ENCODE measurements at regions not wholly inside any gene's neighbourhood (a gene's known extent, or its start where the extent isn't known, plus 50 kb on each side); places are given as distances from the start of the nearest gene placed in this dataset.
"Not testable (repeated sequence)": the region's sequence is repeated elsewhere in the genome, so short reads cannot be mapped to it uniquely, and the experiment has no call there.

DNA sequence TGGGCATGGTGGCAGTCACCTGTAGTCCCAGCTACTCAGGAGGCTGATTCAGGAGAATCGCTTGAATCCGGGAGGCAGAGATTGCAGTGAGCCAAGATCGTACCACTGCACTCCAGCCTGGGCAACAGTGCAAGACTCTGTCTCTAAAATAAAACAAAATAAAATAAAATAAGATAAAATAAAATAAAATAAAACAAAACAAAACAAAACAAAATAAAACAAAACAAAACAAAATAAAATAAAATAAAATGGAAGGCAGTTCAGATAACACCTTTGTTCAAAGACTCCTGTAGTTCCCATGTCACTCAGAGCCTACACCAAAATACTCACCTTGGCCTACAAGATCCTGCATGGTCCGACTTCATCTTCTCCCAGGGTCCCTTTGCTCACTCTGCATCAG, 61.3 kb downstream of the SYF2 start:
- DNase-seq: not testable (repeated sequence)

GRCh38 chr1:25170439-25170838, 61.9 kb downstream of the SYF2 start:
- no peak for DNase-seq

DNA sequence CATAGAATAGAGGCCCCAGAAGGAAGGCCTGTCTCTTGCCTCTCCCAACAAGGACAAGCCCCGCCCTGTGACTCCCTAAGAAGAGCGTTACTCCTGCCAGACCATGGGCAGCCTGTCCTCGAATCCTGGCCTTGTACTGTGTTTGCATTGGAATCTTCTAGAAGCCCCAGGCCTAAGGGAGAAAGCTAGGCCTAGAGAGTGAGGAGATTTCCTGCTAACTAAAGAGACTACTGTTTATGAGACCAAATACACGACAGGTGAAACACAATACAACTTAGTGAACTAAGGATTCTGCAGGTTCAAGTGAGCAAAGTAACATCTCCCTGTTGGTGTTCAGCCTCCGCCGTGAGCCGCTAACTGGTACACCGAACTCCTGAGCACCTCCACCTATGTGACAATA, 62.7 kb downstream of the SYF2 start:
- DNase-seq: no peak

DNA sequence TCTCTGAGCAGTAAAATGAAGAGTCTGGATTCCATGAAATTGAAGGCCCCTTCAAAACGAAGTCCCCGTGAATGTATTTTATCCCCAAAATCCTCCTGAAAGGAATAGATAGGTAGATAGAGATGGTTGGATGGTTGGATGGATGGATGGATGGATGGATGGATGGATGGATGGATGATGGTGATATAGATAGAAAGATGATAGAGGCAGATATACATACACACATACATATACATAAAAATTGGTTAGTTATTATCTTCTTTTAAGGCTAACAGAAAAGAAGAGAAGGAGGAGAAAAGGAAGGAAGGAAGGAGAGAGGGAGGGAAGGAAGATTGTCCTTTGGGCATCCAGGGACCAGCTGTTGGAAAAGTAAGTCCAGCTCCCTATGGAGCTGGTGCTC, 63.1 kb downstream of the SYF2 start:
- no peak for DNase-seq

- DNase-seq: no peak
These were observed 63.9 kb downstream of the SYF2 start for GRCh38 chr1:25168193-25169071.

GRCh38 chr1:25167269-25168192, 64.8 kb downstream of the SYF2 start:
- no peak for DNase-seq

DNA sequence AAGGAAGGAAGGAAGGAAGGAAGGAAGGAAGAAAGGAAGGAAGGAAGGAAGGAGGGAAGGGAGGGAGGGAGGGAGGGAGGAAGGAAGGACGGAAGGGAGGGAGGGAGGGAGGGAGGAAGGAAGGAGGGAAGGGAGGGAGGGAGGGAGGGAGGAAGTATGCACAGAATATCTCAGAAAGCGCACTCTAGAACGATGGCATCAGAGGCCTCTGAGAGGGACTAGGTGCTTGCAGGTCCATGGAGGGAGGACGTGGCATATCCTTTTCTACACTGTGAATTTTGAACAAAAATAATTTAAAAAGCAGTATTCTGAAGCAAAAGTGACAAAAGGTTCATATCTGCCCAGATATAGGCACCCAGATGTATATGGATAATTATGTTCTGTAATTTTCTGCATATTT, 65.5 kb downstream of the SYF2 start:
- DNase-seq: no peak

- DNase-seq: no peak
These were observed 68.3 kb downstream of the SYF2 start for GRCh38 chr1:25163986-25164385.

GRCh38 chr1:25161981-25162380, 70.3 kb downstream of the SYF2 start:
- DNase-seq: no peak

GRCh38 chr1:25157846-25158245, 74.5 kb downstream of the SYF2 start:
- DNase-seq: no peak

GRCh38 chr1:25150985-25151495, 81.3 kb downstream of the SYF2 start:
- DNase-seq: no peak

GRCh38 chr1:25148673-25149300, 83.5 kb downstream of the SYF2 start:
- DNase-seq: no peak

- DNase-seq: no peak
These were observed 85.8 kb downstream of the SYF2 start for GRCh38 chr1:25146451-25146855.

- no peak for DNase-seq
These were observed 86.4 kb downstream of the SYF2 start for GRCh38 chr1:25145775-25146393.

GRCh38 chr1:25140073-25140797, 92.1 kb downstream of the SYF2 start:
- DNase-seq: peak; percentile 11

DNA sequence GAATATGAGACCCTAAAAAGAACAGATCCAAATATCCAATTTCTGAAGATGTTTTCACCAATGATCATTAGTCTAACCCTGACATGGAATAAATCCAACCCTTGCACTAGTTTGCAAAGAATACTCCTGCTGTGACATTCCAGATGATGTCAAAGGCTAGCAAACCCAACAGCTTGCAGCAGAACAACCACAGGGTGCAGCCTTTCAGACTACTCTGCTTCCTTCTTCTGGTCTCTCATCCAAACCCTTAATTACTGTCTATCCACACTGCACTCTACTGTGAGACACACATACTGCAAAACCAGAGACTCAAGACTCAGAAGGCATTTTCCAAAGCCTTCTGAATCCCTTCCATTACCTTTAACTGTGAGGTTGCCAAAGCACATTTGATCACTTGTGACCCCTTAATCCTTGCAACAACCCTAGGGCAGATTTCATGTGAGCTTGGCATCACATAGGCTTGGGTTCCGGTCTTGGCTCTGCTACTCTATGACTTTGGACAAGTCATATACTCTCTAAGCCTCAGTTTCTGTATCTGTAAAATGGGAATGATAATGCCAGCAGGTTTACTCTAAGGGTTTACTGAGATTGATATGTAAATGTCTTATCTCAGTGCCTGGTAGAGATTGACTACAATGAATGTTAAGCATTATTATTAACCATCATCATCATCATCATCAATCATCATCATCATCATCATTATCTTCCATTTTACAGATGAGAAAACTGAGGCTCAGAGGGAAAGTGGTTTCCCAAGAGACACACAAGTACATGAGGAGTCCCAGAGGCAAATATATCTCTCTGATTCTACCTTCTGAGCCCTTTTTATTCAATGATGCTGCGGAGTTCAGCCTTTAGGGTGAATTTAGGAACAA, 94.5 kb downstream of the SYF2 start:
- DNase-seq: no peak

GRCh38 chr1:25137106-25137505, 95.2 kb downstream of the SYF2 start:
- DNase-seq: no peak

DNA sequence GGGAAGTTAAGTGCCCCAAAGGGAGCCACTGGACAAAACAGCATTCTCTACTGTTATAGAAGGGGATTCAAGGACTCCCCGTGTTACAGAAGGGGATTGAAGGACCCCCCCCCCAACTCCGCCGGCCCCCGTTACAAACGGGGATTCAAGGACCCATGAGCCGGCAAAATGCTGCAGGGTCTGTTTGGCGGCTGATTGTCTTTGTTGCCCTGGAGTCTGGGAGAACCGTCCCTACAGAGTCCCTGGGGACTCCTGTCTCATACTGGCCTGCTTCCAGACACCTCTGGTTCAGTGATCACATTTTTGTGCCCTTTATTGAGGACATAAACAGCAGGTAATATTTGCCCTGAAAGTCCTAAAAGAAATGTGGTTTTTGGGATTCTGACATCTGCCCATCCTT, 96.4 kb downstream of the SYF2 start:
- DNase-seq: no peak

- DNase-seq: no peak
These were observed 97.4 kb downstream of the SYF2 start for GRCh38 chr1:25134801-25135461.

GRCh38 chr1:25134307-25134706, 98.0 kb downstream of the SYF2 start:
- DNase-seq: no peak

Measured in NCI-H524 treated with DMSO at 0.1 percent for 48 hours (cell line).